Forelimb muscle (tissue), 1 donor: ENCODE measurements at regions not wholly inside any gene's neighbourhood (a gene's known extent, or its start where the extent isn't known, plus 50 kb on each side); places are given as distances from the start of the nearest gene placed in this dataset.
"Not testable (repeated sequence)": the region's sequence is repeated elsewhere in the genome, so short reads cannot be mapped to it uniquely, and the experiment has no call there.

Source experiments
- DNase-seq: peaks from one replicate; pipeline ENCODE4 v3.0.0-alpha.2; 2013; ENCODE audit warnings: low read depth

GRCh38 chr3:34464646-34465045, 666.2 kb downstream of the PDCD6IP start:
- DNase-seq = no peak

- DNase-seq = no peak
Measured at GRCh38 chr3:34475851-34476250, 677.4 kb downstream of the PDCD6IP start.

- no peak for DNase-seq
Measured at GRCh38 chr3:34483311-34483887, 685.0 kb downstream of the PDCD6IP start.

- no peak for DNase-seq
Measured at GRCh38 chr3:34504366-34504765, 705.9 kb downstream of the PDCD6IP start.

GRCh38 chr3:34504775-34505174, 706.3 kb downstream of the PDCD6IP start:
- no peak for DNase-seq

- DNase-seq = no peak
Measured at GRCh38 chr3:34508732-34509131, 710.3 kb downstream of the PDCD6IP start.

- no peak for DNase-seq
Measured at GRCh38 chr3:34511891-34512290, 713.5 kb downstream of the PDCD6IP start.

GRCh38 chr3:34519008-34519407, 720.6 kb downstream of the PDCD6IP start:
- DNase-seq = not testable (repeated sequence)

GRCh38 chr3:34531156-34531555, 732.7 kb downstream of the PDCD6IP start:
- no peak for DNase-seq

- DNase-seq = peak; percentile 16
Measured at GRCh38 chr3:34533451-34533850, 735.0 kb downstream of the PDCD6IP start.

- no peak for DNase-seq
Measured at GRCh38 chr3:34534013-34534412, 735.6 kb downstream of the PDCD6IP start.

- no peak for DNase-seq
Measured at GRCh38 chr3:34544136-34544535, 745.7 kb downstream of the PDCD6IP start.

GRCh38 chr3:34547297-34547920, 749.0 kb downstream of the PDCD6IP start:
- DNase-seq = no peak

- DNase-seq = no peak
Measured at GRCh38 chr3:34567266-34567665, 768.8 kb downstream of the PDCD6IP start.

- DNase-seq = no peak
Measured at GRCh38 chr3:34568766-34569165, 770.3 kb downstream of the PDCD6IP start.

GRCh38 chr3:34569437-34569836, 771.0 kb downstream of the PDCD6IP start:
- DNase-seq = no peak

GRCh38 chr3:34570916-34571705, 772.7 kb downstream of the PDCD6IP start:
- no peak for DNase-seq

- DNase-seq = no peak
Measured at GRCh38 chr3:34571714-34572113, 773.3 kb downstream of the PDCD6IP start.

- no peak for DNase-seq
Measured at GRCh38 chr3:34575776-34576175, 777.3 kb downstream of the PDCD6IP start.

GRCh38 chr3:34582055-34582454, 783.6 kb downstream of the PDCD6IP start:
- DNase-seq = no peak

- DNase-seq = no peak
Measured at GRCh38 chr3:34583451-34583850, 785.0 kb downstream of the PDCD6IP start.

GRCh38 chr3:34584971-34585370, 786.5 kb downstream of the PDCD6IP start:
- no peak for DNase-seq

- DNase-seq = no peak
Measured at GRCh38 chr3:34599595-34599994, 801.2 kb downstream of the PDCD6IP start.
